IMR-90 (cell line): ENCODE measurements at regions not wholly inside any gene's neighbourhood (a gene's known extent, or its start where the extent isn't known, plus 50 kb on each side); places are given as distances from the start of the nearest gene placed in this dataset.

Experiments
- ATAC-seq: fragments of 200-7000 bp; cut with Tn5 transposase; 2 replicates; pipeline ENCODE4 v1.9.1; 2020; ENCODE audit warnings: low read depth, mild to moderate bottlenecking, moderate library complexity
- BruUV-seq: library from RNA; stranded (reverse); fragments of 400-500 nt; replicated peaks from 2 replicates; lab custom pipeline; 2021; lab: Mats Ljungman, UMichigan
- CTCF ChIA-PET: fragments of 300-600 bp; formaldehyde crosslinking; extraction: SDS; loops from one replicate; lab custom pipeline; 2021; ENCODE audit warnings: antibody characterized with exemption; lab: Yijun Ruan, JAX
- POLR2A ChIA-PET: fragments of 300-600 bp; sonication (Branson Sonifier 250); formaldehyde crosslinking; loops from one replicate; lab custom pipeline; 2022; ENCODE audit warnings: antibody characterized with exemption; ENCODE audit not compliant: unreplicated experiment; lab: Charles Lee
- DNase-seq: peaks from one replicate; pipeline ENCODE4 v3.0.0; 2013
- H2AFZ ChIP-seq: replicated peaks from 2 replicates; pipeline ENCODE3; 2013; ENCODE audit warnings: low read length, mild to moderate bottlenecking; ENCODE audit not compliant: poor library complexity
- H2AK5ac ChIP-seq: 2 replicates; pipeline ENCODE4 v1.6.1; 2013; ENCODE audit warnings: low read depth, low read length, inconsistent platforms
- H2AK9ac ChIP-seq: replicated peaks from 2 replicates; pipeline ENCODE3; 2013; ENCODE audit warnings: mild to moderate bottlenecking, low read depth, low read length, moderate library complexity; ENCODE audit not compliant: poor library complexity
- H2BK120ac ChIP-seq: 2 replicates; pipeline ENCODE4 v1.6.1; 2013; ENCODE audit warnings: low read depth, low read length, inconsistent platforms
- H2BK15ac ChIP-seq: 3 replicates; pipeline ENCODE4 v1.6.1; 2013; ENCODE audit warnings: low read depth, low read length, inconsistent platforms
- H2BK20ac ChIP-seq: 2 replicates; pipeline ENCODE4 v1.6.1; 2013; ENCODE audit warnings: low read depth, mild to moderate bottlenecking, inconsistent platforms, low read length, moderate library complexity
- H2BK5ac ChIP-seq: 2 replicates; pipeline ENCODE4 v1.6.1; 2013; ENCODE audit warnings: mild to moderate bottlenecking, low read depth, low read length, inconsistent platforms; ENCODE audit not compliant: poor library complexity, severe bottlenecking
- H3K14ac ChIP-seq: replicated peaks from 2 replicates; pipeline ENCODE4 v1.6.1; 2013; ENCODE audit warnings: low read depth, low read length, inconsistent platforms
- H3K18ac ChIP-seq: 2 replicates; pipeline ENCODE4 v1.6.1; 2013; ENCODE audit warnings: low read depth, low read length, control low read depth
- H3K23ac ChIP-seq: 2 replicates; pipeline ENCODE4 v1.6.1; 2013; ENCODE audit warnings: low read depth, low read length, inconsistent platforms
- H3K27ac ChIP-seq: 2 replicates; pipeline ENCODE4 v1.5.1; 2013; ENCODE audit warnings: mild to moderate bottlenecking, control low read depth, low read length; ENCODE audit not compliant: insufficient read depth
- H3K27me3 ChIP-seq: 2 replicates; pipeline ENCODE4 v1.6.1; 2013; ENCODE audit warnings: low read length; ENCODE audit not compliant: control insufficient read depth, insufficient read depth
- H3K36me3 ChIP-seq: 2 replicates; pipeline ENCODE4 v1.6.1; 2013; ENCODE audit warnings: low read length, mixed read lengths; ENCODE audit not compliant: control insufficient read depth, insufficient read depth
- H3K4ac ChIP-seq: 2 replicates; pipeline ENCODE4 v1.6.1; 2013; ENCODE audit warnings: low read depth, low read length, inconsistent platforms
- H3K4me1 ChIP-seq: 2 replicates; pipeline ENCODE4 v1.6.1; 2013; ENCODE audit warnings: low read length, mixed read lengths; ENCODE audit not compliant: control insufficient read depth, insufficient read depth
- H3K4me2 ChIP-seq: 2 replicates; pipeline ENCODE4 v1.6.1; 2013; ENCODE audit warnings: low read depth, mild to moderate bottlenecking, control low read depth, low read length, moderate library complexity
- H3K4me3 ChIP-seq: 2 replicates; pipeline ENCODE4 v1.5.1; 2013; ENCODE audit warnings: low read depth, mild to moderate bottlenecking, control low read depth, low read length, moderate library complexity; ENCODE audit not compliant: insufficient read depth
- H3K56ac ChIP-seq: 2 replicates; pipeline ENCODE4 v1.6.1; 2013; ENCODE audit warnings: low read length, inconsistent platforms; ENCODE audit not compliant: insufficient read depth; ENCODE audit errors: extremely low read depth
- H3K79me1 ChIP-seq, 2 experiments: 2 replicates each; pipeline ENCODE4 v1.6.1; 2013; ENCODE audit warnings: low read length in 2 of 2, inconsistent platforms in 1 of 2, low read depth in 1 of 2
- H3K9ac ChIP-seq: 2 replicates; pipeline ENCODE4 v1.6.1; 2013; ENCODE audit warnings: low read depth, low read length, control low read depth
- H3K9me1 ChIP-seq: 2 replicates; pipeline ENCODE4 v1.6.1; 2013; ENCODE audit warnings: low read length, inconsistent platforms; ENCODE audit not compliant: insufficient read depth
- H3K9me3 ChIP-seq: 2 replicates; pipeline ENCODE4 v1.6.1; 2013; ENCODE audit warnings: low read length; ENCODE audit not compliant: control insufficient read depth, insufficient read depth
- H4K20me1 ChIP-seq: 2 replicates; pipeline ENCODE4 v1.6.1; 2013; ENCODE audit warnings: low read length, inconsistent platforms; ENCODE audit not compliant: insufficient read depth
- H4K5ac ChIP-seq: 2 replicates; pipeline ENCODE4 v1.6.1; 2013; ENCODE audit warnings: mild to moderate bottlenecking, low read depth, low read length, control low read depth
- H4K8ac ChIP-seq, 2 experiments: 2 replicates each; pipeline ENCODE4 v1.6.1; 2013; ENCODE audit warnings: low read depth in 2 of 2, low read length in 2 of 2, control low read depth in 1 of 2, inconsistent platforms in 1 of 2
- H4K91ac ChIP-seq: 2 replicates; pipeline ENCODE4 v1.6.1; 2013; ENCODE audit warnings: low read depth, low read length, inconsistent platforms; ENCODE audit not compliant: insufficient read depth
- BHLHE40 ChIP-seq: fragments of 150-350 bp; IDR thresholded peaks from 2 replicates; pipeline ENCODE4 v1.6.1; 2016; ENCODE audit warnings: mild to moderate bottlenecking, low read depth, low read length
- CEBPB ChIP-seq: IDR thresholded peaks from 2 replicates; pipeline ENCODE4 v1.6.1; 2012; ENCODE audit warnings: low read depth, low read length, improper control_type of control experiment
- CHD1 ChIP-seq: IDR thresholded peaks from 2 replicates; pipeline ENCODE4 v1.6.1; 2012; ENCODE audit warnings: low read depth, low read length, improper control_type of control experiment
- CTCF ChIP-seq: conservative IDR thresholded peaks from 2 replicates; pipeline ENCODE4 v1.5.1; 2012; ENCODE audit warnings: mild to moderate bottlenecking, low read depth, low read length, improper control_type of control experiment
- FOS ChIP-seq: fragments of 150-350 bp; IDR thresholded peaks from 2 replicates; pipeline ENCODE4 v1.6.1; 2016; ENCODE audit warnings: low read depth, low read length
- MAZ ChIP-seq: IDR thresholded peaks from 2 replicates; pipeline ENCODE4 v1.6.1; 2012; ENCODE audit warnings: low read depth, mild to moderate bottlenecking, low read length, improper control_type of control experiment, moderate library complexity, borderline replicate concordance
- MXI1 ChIP-seq: IDR thresholded peaks from 2 replicates; pipeline ENCODE4 v1.6.1; 2012; ENCODE audit warnings: low read depth, mild to moderate bottlenecking, low read length, moderate library complexity, borderline replicate concordance
- NFE2L2 ChIP-seq: fragments of 150-350 bp; IDR thresholded peaks from 2 replicates; pipeline ENCODE4 v1.6.1; 2016; ENCODE audit warnings: low read depth, mild to moderate bottlenecking, low read length
- POLR2A ChIP-seq: IDR thresholded peaks from 2 replicates; pipeline ENCODE4 v1.6.1; 2012; ENCODE audit warnings: mild to moderate bottlenecking, low read depth, low read length
- RCOR1 ChIP-seq: IDR thresholded peaks from 2 replicates; pipeline ENCODE4 v1.6.1; 2012; ENCODE audit warnings: mild to moderate bottlenecking, low read length, improper control_type of control experiment; ENCODE audit not compliant: insufficient replicate concordance
- RFX5 ChIP-seq: IDR thresholded peaks from 2 replicates; pipeline ENCODE4 v1.8.0; 2012; ENCODE audit warnings: low read depth, mild to moderate bottlenecking, low read length, moderate library complexity
- SMC3 ChIP-seq: fragments of 150-350 bp; IDR thresholded peaks from 2 replicates; pipeline ENCODE4 v1.6.1; 2016; ENCODE audit warnings: low read depth, mild to moderate bottlenecking, antibody characterized with exemption, low read length, moderate library complexity
- WGBS, 2 experiments: methylation state at CpG; one replicate each; pipeline versions ENCODE4 v1.1.5 to v1.1.7; 2013; ENCODE audit warnings: missing lambda C conversion rate in 2 of 2; ENCODE audit not compliant: insufficient read length in 1 of 2; ENCODE audit errors: extremely low coverage in 2 of 2; 5-methylcytosine and 5-hydroxymethylcytosine counted together
- dilution Hi-C: fragments of 300-500 bp; cut with HindIII; formaldehyde crosslinking; loops from one replicate; pipeline ENCODE4 v1.14.3; 2018; ENCODE audit warnings: low sequenced_read_pairs; ENCODE audit not compliant: unreplicated experiment
- in situ Hi-C: fragments of 300-500 bp; cut with MboI; formaldehyde crosslinking; loops from 3 replicates; pipeline ENCODE4 v1.14.3; 2019; ENCODE audit warnings: low sequenced_read_pairs, inconsistent platforms, mixed read lengths
- intact Hi-C: fragments of 100-400 bp; cut with micrococcal nuclease; formaldehyde crosslinking; loops from 2 replicates; pipeline ENCODE4 v1.10.0; 2022
- TF ChIP-seq, protein P1 (sequence below): fragments of 150-350 bp; IDR thresholded peaks from 2 replicates; pipeline ENCODE4 v1.6.1; 2017; ENCODE audit warnings: mild to moderate bottlenecking, antibody characterized with exemption, low read length, low read depth
- TF ChIP-seq, protein P2 (sequence below): fragments of 150-350 bp; IDR thresholded peaks from 2 replicates; pipeline ENCODE4 v1.6.1; 2016; ENCODE audit warnings: low read depth, mild to moderate bottlenecking, low read length, moderate library complexity, borderline replicate concordance

DNA sequence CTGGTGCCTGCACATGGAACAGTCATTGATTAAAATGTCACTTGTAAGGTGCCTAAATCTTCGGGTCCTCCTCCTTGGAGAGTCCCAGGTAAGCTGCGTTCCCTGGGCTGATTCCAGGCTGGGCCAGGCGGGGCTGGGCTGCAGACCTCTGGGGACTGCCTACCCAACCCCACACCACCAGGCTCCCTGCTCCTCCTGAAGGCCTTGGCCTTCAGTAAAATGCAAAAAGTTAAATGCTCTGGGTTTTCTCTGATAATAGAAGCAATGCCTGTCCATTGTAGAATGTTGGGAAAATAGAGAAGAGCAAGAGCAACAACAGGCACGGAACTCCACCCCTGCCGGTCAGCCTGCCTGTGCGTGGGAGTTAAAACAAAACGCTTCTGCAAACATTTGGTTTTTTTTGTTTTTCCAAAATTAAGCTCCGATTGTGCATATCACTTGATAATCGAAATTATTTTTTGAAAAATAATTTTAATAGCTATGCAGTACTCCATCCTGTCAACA is 363.9 kb downstream of the SEC14L1 start:
- H3K14ac ChIP-seq, result no peak overlapping the region
- intact Hi-C loops, result no loop called here
- H3K27me3 ChIP-seq, result no peaks in the 10 kb centered on the region
- H3K9ac ChIP-seq, result no peak overlapping the region
- H2BK20ac ChIP-seq, result no peak overlapping the region
- no peak overlapping the region for H2BK120ac ChIP-seq
- no CpG with 5 or more reads among the region's 9 CpGs for WGBS, 2 experiments
- TF ChIP-seq RCOR1, result no peak
- TF ChIP-seq CTCF, result no peak
- no peak for TF ChIP-seq POLR2A
- no peak for TF ChIP-seq CHD1
- TF ChIP-seq BHLHE40, result no peak
- TF ChIP-seq MXI1, result no peak
- TF ChIP-seq NFE2L2, result no peak
- TF ChIP-seq, protein P1, sequence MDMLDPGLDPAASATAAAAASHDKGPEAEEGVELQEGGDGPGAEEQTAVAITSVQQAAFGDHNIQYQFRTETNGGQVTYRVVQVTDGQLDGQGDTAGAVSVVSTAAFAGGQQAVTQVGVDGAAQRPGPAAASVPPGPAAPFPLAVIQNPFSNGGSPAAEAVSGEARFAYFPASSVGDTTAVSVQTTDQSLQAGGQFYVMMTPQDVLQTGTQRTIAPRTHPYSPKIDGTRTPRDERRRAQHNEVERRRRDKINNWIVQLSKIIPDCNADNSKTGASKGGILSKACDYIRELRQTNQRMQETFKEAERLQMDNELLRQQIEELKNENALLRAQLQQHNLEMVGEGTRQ, result no peak
- TF ChIP-seq SMC3, result no peak
- TF ChIP-seq CEBPB, result no peak
- TF ChIP-seq MAZ, result no peak
- no peak for TF ChIP-seq RFX5
- TF ChIP-seq, protein P2, sequence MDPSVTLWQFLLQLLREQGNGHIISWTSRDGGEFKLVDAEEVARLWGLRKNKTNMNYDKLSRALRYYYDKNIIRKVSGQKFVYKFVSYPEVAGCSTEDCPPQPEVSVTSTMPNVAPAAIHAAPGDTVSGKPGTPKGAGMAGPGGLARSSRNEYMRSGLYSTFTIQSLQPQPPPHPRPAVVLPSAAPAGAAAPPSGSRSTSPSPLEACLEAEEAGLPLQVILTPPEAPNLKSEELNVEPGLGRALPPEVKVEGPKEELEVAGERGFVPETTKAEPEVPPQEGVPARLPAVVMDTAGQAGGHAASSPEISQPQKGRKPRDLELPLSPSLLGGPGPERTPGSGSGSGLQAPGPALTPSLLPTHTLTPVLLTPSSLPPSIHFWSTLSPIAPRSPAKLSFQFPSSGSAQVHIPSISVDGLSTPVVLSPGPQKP, result no peak
- TF ChIP-seq FOS, result no peak
- H3K23ac ChIP-seq, result no peak overlapping the region
- ChIA-PET POLR2A (no interaction called here), CTCF (no interaction called here)
- H3K56ac ChIP-seq, result no peak overlapping the region
- H2AK9ac ChIP-seq, result peak overlapping the region; percentile 30
- no peak overlapping the region for H2AFZ ChIP-seq
- no peak overlapping the region for H4K5ac ChIP-seq
- DNase-seq, result no peak
- H3K79me1 ChIP-seq, result 0 out of 4 replicates have a peak, but pooled peaks cover 0 to 3% of the 10 kb centered on the region in 2 experiments
- H3K4me3 ChIP-seq, result no peak overlapping the region
- H3K18ac ChIP-seq, result no peak overlapping the region
- no peak overlapping the region for H2AK5ac ChIP-seq
- ATAC-seq, result no peak
- no peak overlapping the region for H3K4me2 ChIP-seq
- H3K9me1 ChIP-seq, result peaks cover 5% of the 10 kb centered on the region; the same call in 1 of the 2 replicates
- peaks cover 3% of the 10 kb centered on the region; the same call in 1 of the 2 replicates for H4K20me1 ChIP-seq
- H4K91ac ChIP-seq, result no peak overlapping the region
- H4K8ac ChIP-seq, result no peak overlapping the region
- H2BK15ac ChIP-seq, result no peak overlapping the region
- H3K4me1 ChIP-seq, result no peaks in the 10 kb centered on the region; the same call in 1 of the 2 replicates
- no peak overlapping the region for H2BK5ac ChIP-seq
- no peak overlapping the region for H3K4ac ChIP-seq
- dilution Hi-C loops, result no loop called here
- no peaks in the 10 kb centered on the region for H3K9me3 ChIP-seq
- no TSS peak for BruUV-seq
- H3K36me3 ChIP-seq, result peaks cover 20% of the 10 kb centered on the region
- in situ Hi-C loops, result no loop called here
- H3K27ac ChIP-seq, result no peak overlapping the region
